IPS DF 4.7 (cell line): ENCODE measurements at regions not wholly inside any gene's neighbourhood (a gene's known extent, or its start where the extent isn't known, plus 50 kb on each side); places are given as distances from the start of the nearest gene placed in this dataset.

Source experiments
- DNase-seq: peaks from one replicate; pipeline ENCODE4 v3.0.0-alpha.2; 2013; ENCODE audit warnings: low spot score; ENCODE audit errors: extremely low read depth

DNA sequence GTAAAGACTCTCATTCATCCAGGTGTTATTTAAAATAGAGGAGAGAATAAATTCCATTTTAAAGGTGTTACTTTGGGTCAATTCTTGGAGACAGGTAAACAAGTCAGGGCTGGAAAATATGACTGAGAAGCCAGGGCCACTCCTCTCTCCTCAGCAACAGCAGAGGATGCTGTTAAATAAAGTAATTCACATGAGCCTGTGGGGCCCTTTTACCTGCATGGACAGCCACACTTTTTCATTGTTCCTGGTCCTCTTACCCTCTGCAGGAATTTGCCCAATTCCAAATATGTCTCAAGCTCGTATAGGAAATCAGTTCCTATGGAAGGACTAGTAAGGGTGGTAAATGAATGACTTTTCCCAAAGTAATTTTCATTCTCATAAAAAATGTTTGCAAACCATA is 420.1 kb upstream of the KLF6 start:
- DNase-seq, result no peak

DNA sequence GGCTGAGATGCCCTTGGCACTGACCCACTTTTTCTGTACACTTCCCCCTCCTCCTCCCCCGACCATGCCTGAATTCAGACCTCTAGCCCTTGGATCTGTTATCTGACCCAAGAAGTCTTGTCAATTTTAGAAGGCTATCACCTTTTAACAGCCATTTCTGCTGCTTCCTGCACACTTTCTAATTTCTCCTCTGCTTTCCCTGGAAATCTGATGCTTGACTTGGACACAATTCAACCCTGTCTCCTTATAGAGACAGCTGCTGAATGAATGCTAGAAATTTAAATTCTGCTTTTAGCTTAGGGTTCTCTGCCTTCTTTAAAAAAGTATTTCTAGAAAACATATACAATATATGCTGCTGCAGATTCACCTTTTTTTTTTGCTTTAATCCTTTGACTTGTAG is 417.9 kb upstream of the KLF6 start:
- DNase-seq, result no peak

DNA sequence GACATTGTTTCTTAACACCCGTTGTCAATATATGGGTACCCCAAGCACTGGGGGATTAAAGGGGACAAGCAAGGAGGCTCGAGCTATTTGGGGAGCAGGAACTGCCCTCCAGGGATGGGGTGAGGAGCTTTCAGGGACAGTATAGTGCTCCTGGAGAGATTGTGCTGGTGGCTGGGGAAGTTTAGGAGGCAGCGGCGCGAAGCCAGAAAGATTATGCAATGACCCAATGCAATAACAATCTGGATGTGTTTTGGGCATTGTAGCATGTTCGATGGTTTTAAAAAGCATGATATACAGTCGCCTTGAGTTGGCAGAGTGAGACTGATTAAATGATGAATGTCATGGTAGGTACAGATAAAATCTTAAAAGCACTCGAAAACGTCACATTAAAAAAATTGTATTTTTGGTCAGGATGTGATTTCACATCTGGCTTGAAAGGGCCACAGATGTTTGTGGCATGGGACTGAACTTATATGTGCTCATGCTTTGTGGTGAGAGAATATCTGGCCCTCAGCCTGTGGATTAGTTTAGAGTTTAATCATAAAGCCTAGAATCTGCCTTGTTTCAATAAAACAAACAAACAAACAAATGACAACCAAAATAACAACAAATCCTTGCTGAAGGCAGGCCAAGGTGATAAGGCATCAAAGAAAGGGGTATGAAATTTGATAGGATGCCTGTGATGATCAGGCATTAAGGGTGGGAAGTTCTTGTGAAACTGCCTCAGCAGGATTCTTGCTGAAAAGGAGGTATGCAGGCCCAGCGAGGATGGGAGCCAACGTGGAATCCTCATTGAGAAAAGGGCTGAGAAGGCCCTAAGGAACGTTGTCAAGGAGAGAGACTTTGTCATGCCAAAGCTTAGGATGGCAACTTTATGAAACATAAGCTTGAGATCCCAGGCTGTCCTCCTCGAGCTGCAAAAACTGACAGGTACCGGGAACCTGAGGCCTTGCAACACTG is 417.1 kb upstream of the KLF6 start:
- no peak for DNase-seq

DNA sequence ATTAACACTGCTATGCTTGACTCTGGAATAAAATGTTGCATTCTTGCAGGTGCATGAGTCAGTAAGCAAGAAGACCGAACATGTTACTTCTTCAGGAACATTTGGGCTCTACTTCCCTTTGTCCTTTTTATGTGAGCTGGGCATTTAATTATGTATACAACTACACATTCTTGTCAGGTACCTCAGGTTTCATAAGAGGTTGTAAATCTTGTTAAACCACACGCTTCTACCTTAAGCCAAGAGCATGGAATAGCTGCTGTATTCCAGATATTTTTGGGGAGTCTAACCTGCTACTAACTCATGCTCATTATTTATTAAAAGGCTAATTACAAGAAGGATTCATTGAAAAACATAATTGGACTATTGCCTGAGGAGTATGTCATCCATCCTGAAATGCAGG is 414.2 kb upstream of the KLF6 start:
- no peak for DNase-seq

DNA sequence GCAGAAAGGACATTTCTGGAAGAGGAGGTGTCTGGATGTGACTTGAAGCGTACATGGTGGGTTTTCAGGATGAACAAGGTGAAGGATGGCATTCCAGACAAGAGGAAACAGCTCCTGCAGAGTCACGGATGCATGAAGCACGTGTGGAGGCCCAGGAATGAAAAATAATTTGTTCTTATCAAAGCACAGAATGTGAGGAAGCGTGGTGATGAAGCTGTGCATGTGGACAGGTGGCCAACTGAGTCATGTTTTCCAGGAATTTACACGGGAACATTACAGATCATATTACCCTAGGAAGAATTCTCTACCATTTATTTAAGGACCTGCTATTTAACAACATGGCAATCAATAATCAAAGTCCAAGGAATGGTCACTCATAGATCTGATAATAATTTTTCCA is 413.2 kb upstream of the KLF6 start:
- no peak for DNase-seq

DNA sequence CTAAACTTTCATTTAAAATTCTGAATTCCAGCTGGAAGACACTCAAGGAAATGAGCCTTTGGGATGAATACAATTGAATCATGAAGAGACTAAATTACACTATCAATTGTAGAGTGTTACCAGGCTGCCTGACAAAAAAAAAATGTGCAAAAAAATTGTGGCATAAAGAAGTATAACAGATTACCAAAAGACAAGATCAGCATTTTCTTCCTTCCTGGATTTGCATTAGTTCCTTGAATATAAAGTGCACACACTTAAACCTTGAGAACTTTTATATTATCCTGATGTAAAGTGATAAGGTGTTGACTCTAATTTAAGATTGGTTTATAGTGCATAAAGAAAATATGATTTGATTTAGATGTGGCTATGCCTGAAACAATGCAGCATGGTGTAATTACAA is 412.7 kb upstream of the KLF6 start:
- no peak for DNase-seq

DNA sequence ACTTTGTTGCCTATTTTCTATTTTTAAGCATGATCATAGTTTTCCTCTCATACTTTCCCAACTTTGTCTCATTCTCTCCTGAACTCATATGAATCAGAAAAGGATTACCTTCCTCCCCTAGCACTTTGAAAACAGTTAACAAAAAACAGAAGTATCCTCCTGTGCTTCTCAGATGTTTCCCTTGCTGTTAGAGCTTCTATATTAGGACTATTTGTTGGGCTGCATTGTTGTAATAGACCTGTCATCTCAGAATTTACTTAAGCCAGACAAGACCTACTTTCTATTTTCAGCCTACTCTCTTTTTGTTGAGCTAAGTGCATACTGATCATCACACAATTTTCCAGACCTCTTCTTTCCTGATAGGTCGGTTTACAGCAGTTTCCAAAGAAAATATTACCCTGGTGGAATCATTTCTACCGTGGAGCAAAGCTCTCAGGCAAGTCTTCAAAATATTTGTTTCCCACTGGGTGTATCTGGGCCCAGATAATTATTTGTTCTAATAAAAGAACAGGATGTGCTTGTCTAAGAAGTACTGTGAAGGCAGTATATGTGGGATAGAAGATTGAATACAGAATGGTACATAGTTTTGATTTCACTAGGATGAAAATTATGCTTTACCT is 411.9 kb upstream of the KLF6 start:
- no peak for DNase-seq

DNA sequence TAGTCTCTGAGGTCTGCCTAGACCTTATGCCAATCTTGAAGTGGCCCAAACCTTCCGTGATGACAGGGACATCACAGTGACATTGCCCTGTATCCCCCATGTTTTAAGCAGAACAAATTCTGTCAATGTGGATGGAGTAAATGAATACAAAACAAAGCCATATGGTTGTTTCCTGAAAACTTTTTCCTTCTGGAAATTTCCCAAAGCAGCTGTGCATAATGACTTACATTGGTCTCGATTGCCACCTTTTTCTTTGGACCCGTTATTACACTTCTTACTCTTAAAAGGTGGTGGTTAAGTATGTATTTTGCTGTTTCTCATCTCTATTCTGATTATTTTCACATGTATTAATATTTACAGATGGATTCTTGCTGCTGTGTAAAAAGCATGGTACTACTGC is 411.2 kb upstream of the KLF6 start:
- DNase-seq, result no peak

DNA sequence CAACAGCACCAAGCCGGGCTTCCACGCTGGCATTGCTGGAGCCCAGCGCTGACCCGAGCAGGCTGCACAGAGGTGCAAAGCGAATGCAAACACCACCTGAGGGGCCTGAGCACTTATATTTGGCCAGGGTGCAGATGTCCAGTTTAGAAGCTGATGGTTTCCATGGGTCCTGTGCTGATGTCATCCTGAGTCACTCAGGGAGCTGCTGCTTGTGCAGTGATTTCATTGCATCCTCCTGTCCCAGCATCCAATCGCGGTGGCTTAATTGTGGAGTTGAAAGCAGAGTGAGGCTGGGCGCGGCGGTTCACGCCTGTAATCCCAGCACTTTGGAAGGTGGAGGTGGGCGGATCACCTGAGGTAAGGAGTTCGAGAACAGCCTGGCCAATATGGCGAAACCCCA is 410.2 kb upstream of the KLF6 start:
- DNase-seq, result no peak

DNA sequence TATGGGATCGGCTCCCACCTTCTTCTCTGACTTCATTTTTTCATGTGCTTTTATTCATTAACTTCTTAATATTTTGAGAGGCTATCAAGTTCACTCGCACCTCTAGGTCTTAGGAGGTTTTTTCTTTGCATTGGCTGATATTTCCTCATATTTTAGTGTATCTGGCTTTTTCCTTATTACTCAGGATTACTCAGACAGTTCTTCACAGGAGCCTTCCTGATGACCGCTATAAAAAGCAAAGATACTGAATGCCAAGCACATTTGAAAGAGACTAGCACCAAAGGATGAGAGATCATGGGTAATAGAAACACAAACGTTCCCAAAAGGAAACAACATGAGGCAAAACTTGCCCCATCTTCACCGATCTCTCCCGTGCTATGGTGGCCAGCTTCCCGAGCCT is 409.2 kb upstream of the KLF6 start:
- no peak for DNase-seq

DNA sequence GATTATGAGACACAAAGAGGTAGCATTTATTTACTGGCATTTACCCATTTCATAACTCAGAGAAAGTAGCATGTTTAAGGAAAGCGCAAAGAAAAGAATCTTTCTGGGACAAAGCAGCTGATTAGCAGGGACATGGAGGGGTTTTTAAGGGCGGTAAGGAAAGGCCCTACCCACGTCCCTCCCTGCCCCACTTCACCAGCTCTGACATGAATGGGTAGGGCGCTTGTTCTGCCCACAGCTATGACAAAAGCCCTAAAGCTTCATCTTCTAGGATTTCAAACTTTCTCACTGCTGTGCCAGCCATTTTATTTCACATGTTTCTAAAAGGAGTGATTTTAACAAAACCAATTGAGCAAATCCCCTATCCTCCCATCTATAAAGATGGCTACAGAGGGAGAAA is 406.9 kb upstream of the KLF6 start:
- DNase-seq, result no peak

DNA sequence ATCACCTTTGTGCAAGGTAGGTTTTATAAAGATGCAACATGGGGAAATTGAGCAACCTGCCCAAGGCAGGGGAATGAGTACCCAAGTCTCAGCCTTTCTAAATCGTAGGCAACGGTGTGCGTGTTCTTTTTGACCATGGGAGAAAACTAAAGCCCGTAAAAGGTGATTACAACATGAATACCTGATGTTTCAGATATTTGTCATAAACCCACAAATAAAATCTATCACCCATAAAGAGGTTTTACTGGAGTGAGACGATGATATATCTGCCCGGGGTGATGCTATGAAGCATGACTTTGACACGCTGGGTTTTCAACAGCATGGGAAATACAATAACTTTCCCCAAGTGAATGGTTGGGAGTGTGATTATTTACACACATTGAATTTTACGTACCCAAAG is 406.3 kb upstream of the KLF6 start:
- no peak for DNase-seq

DNA sequence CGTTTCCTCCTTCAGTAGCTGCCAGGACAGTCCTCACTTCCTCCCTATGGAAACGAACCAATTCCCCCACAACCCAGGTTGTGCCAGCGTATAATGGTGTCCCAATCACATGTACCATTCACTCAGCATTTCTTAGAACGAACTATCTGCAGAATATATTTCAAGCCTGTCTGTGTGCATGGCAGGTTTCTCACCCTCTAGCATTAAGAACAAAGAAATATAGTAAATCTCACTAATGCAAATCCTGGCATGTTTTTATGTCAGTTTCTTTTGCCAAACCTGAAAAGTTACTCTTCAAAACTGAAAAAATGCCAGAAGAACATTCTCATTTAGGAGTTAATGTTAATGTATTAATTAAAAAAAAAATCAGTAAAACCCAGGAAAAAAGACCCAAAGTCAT is 405.9 kb upstream of the KLF6 start:
- no peak for DNase-seq

DNA sequence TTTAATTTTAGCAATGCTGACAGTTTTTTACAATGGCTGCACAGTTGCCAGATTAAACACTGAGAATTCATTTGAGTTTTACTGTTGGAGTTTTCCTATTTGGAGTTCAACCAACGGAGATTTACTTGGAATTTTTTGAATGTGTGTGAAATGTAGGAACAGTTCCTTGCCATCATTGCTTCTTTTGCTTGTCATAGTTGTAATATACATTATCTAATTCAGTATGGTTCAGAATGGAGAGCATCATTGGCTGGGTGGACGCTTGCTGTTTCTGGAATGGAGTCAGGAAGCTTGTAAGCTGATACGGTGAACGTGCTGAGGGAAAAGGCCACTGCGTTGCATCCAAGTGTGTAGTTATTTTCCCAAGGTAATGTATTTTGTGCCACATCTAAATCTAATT is 404.3 kb upstream of the KLF6 start:
- no peak for DNase-seq

DNA sequence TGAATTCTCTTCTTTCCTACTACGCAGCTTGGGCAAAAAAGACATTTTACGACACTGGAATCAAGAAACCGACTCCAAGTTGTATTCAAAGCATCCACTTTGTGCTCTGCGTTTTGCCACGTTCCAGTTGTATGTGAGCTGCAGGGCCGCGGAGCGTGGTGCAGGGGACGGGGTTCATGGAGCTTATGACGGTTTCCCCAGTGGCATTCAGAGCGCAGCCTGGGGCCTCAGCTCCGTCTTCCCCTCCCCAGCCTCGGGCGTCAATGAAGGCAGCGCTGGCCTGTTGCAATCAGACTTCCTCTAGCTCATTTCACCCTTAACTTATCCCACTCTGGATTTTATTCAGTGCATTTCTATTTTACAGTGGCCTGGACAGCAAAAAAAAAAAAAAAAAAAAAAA is 403.4 kb upstream of the KLF6 start:
- no peak for DNase-seq

DNA sequence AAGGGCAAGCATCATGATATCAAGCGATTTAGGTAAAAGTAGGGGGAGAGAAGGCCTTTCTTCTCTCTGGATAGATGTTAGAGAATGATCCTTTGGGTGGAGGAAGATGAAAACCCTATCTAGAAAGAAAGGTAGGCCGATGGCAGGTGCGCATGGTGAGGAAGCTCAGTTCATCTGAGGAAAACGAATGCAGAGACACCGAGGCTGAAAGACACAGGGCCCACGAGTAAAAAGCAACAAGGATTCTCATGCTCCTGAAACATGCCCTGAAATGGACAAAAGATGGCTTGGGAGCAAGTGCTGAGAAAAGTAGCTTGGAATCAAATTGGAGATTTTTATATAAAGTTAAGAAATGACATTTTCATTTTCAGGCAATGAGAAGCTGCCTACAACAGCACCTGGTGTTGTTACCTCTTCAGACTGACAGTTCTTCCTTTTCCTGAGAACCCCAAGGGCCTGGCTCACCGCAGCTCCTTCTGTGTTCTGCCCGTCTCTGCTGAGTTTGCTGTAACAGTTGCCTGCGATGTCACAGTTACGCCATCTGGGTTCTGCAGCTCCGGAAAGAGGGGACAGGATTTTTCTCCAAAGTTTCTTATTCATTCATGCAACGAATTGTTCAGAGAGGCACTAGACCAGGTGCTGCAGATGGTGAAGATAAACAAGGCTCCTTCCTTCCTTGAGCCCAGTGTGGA is 402.0 kb upstream of the KLF6 start:
- no peak for DNase-seq

DNA sequence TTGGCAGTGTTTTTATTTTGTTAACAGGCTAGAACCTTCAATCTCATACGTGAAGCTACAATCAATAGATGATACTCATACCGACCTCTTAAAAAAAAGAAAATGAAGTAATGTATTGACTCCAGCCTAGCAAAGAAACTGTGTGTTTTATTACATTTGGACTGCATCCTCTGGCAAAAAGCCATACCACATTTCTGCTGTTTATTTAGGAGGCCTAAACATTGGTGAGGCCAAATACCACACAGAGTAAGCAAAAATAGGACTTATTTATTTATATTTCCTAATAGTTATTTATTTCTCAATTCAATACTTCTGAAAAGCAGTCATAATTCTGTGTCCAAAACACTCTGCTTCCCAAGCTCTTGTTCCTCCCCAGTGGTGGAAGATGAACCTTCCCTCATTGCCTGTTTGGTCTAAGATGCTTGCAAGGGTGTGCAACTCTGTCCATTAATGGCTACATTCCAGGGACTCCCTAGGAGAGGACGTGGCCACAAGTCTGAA is 398.8 kb upstream of the KLF6 start:
- DNase-seq, result no peak

DNA sequence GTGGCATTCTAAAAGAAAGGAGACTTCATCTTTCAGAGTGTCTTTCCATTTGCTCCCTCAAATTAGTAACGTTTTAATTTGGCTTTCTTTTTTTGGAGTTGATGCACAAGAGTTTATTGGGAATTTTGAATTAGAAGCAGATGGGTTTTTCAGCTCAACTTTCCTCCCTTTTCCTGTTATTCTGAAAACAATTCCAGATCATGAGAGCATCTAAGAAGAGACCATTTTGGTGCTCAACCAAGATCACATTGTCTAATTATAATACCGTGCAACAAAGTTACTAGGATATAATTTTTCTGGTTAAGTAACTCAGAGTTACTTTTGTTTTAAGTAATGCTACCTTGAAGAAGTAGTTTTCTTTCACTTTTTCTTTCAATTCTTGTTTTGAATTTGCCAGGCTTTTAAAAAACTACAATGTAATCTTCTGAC is 396.6 kb upstream of the KLF6 start:
- DNase-seq, result no peak

DNA sequence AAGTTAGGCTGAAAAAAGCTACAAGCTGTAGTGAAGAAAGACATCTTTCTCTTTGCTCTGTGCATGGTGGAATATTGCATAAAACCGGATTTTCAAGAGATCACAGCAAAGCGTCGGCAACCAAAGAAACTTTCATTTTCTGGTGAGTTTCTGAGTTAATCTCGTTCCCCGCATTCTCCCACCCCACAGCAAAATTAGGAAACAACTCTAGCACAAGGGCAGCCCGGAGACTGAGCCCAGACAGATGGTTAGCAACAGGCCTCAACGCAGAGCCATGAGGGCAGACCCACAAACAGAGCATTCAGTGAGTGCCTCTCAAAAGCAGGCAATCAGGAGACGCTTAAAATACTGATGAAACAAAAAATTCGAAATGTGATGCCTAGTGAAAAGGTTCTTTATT is 396.1 kb upstream of the KLF6 start:
- no peak for DNase-seq

DNA sequence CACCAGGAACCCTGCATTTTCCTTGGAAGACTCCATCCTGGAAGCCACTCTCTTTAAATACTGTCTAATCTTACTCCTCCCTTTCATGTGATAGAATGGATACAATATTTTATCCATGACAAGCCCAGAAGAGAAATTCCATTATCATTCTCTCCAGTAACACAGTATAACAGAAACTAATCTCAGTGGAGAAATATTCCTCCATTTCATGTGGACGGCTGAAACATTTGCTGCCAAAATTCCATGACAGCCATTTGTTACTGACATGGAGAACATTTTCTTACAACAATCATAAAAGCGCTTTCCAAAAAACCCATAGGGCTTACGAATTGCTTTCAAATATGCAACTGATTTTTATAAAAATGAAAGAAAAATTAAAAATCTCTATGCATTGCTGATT is 392.8 kb upstream of the KLF6 start:
- no peak for DNase-seq

DNA sequence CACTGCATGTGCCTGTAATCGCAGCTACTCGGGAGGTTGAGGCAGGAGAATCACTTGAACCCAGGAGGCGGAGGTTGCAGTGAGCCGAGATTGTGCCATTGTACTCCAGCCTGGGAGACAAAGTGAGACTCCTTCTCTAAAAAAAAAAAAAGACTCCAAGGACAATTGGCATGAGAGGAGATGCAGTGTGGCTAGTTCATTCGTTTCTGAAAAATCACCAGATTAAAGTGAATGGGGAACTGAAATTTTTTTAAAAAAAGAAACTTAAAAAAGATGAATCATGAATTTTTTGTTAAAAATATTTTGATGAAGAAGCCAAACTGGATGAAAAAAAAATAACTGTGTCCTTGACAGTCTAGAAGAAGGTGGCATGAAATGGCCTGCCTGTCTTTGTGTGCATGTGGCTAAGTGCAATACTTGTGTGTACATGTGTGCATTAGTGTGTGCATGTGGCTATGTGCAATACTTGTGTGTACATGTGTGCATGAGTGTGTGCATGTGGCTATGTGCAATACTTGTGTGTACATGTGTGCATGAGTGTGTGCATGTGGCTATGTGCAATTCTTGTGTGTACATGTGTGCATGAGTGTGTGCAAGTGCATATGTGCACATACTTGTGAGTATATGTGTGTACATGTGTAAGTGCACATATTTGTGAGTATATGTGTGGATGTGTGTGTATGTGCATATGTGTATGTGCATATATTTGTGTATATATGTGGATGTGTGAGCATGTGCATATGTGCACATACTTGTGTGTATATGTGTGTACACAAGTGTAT is 391.7 kb upstream of the KLF6 start:
- DNase-seq, result no peak
